ENCODE measurements at regions not wholly inside any gene's neighbourhood (a gene's known extent, or its start where the extent isn't known, plus 50 kb on each side); places are given as distances from the start of the nearest gene placed in this dataset.
A peak's percentile ranks its signal among the peaks of the same experiment; 100 is the strongest.

GRCh38 chr16:86664522-86665318, 86.4 kb downstream of the FOXL1 start (continued):
- no peak for TF ChIP-seq CEBPB (IDR thresholded peaks at IDR 0.05; ENCODE audit: borderline replicate concordance in 1 of 2, low read depth in 2 of 2, low read length in 2 of 2)
- no peak for TF ChIP-seq BCLAF1 (IDR thresholded peaks at IDR 0.05)
- TF ChIP-seq ZBTB33 (IDR thresholded peaks at IDR 0.05) = no peak
- no peak for TF ChIP-seq MAX (IDR thresholded peaks at IDR 0.05; ENCODE audit: low read depth, low read length)
- no peak for TF ChIP-seq ZBED1 (IDR thresholded peaks at IDR 0.05; ENCODE audit: borderline replicate concordance)
- TF ChIP-seq USF1 (IDR thresholded peaks at IDR 0.05; ENCODE audit: borderline replicate concordance, extremely low read length, insufficient read depth, low read depth, low read length) = no peak
- no peak for TF ChIP-seq ZNF384 (IDR thresholded peaks at IDR 0.05; ENCODE audit: borderline replicate concordance, low read depth, low read length)
- no peak for TF ChIP-seq ZNF24 (IDR thresholded peaks at IDR 0.05)
- no peak for TF ChIP-seq HDAC2 (IDR thresholded peaks at IDR 0.05)
- peak; percentile 84; the same call in 1 of the 2 replicates for TF ChIP-seq BACH1 (IDR thresholded peaks at IDR 0.05; ENCODE audit: borderline replicate concordance)
- peak; percentile 74 for TF ChIP-seq NR2F1 (conservative IDR thresholded peaks at IDR 0.05)
- TF ChIP-seq IKZF1 (conservative IDR thresholded peaks at IDR 0.05) = peak; percentile 93
- no peak for TF ChIP-seq RB1 (IDR thresholded peaks at IDR 0.05; ENCODE audit: borderline replicate concordance)
- no peak for TF ChIP-seq YY1 (IDR thresholded peaks at IDR 0.05; ENCODE audit: low read depth, low read length)
- no peak for TF ChIP-seq BRCA1 (IDR thresholded peaks at IDR 0.05; ENCODE audit: low read depth, low read length)
- no peak for TF ChIP-seq RBBP5 (conservative IDR thresholded peaks at IDR 0.05)
- TF ChIP-seq HCFC1 (IDR thresholded peaks at IDR 0.05; ENCODE audit: low read length) = no peak
- TF ChIP-seq NR2C1 (IDR thresholded peaks at IDR 0.05) = peak; percentile 40; the same call in 1 of the 2 replicates
- TF ChIP-seq SRF (IDR thresholded peaks at IDR 0.05; ENCODE audit: low read depth in 2 of 2, low read length in 2 of 2) = no peak
- TF ChIP-seq RELB (IDR thresholded peaks at IDR 0.05; ENCODE audit: low read depth) = peak; percentile 72; the same call in 1 of the 2 replicates
